Skin of body (tissue), 1 donor: ENCODE measurements at regions not wholly inside any gene's neighbourhood (a gene's known extent, or its start where the extent isn't known, plus 50 kb on each side); places are given as distances from the start of the nearest gene placed in this dataset.
A peak's percentile ranks its signal among the peaks of the same experiment; 100 is the strongest.

Experiments
- DNase-seq: peaks from one replicate; lab custom pipeline; 2025; lab: John Stamatoyannopoulos, UW

- no peak for DNase-seq
Observed at GRCh38 chr4:16377887-16378286, 151.6 kb upstream of the TAPT1 start.

- DNase-seq, result no peak
Observed at GRCh38 chr4:16365036-16365569, 138.8 kb upstream of the TAPT1 start.

- no peak for DNase-seq
Observed at GRCh38 chr4:16360694-16361262, 134.5 kb upstream of the TAPT1 start.

GRCh38 chr4:16353165-16353564, 126.9 kb upstream of the TAPT1 start:
- no peak for DNase-seq

GRCh38 chr4:16351161-16351560, 124.9 kb upstream of the TAPT1 start:
- DNase-seq, result no peak

GRCh38 chr4:16344853-16345252, 118.6 kb upstream of the TAPT1 start:
- no peak for DNase-seq

GRCh38 chr4:16337936-16338335, 111.7 kb upstream of the TAPT1 start:
- DNase-seq, result no peak

- peak; percentile 43 for DNase-seq
Observed at GRCh38 chr4:16334601-16335000, 108.3 kb upstream of the TAPT1 start.

GRCh38 chr4:16329797-16330134, 103.5 kb upstream of the TAPT1 start:
- DNase-seq, result no peak

GRCh38 chr4:16329125-16329796, 103.0 kb upstream of the TAPT1 start:
- DNase-seq, result no peak

- DNase-seq, result no peak
Observed at GRCh38 chr4:16322183-16322582, 95.9 kb upstream of the TAPT1 start.

GRCh38 chr4:16315456-16315855, 89.2 kb upstream of the TAPT1 start:
- no peak for DNase-seq

- DNase-seq, result no peak
Observed at GRCh38 chr4:16310606-16311005, 84.3 kb upstream of the TAPT1 start.

GRCh38 chr4:16302648-16303047, 76.4 kb upstream of the TAPT1 start:
- no peak for DNase-seq

GRCh38 chr4:16297003-16297402, 70.7 kb upstream of the TAPT1 start:
- DNase-seq, result no peak

- no peak for DNase-seq
Observed at GRCh38 chr4:16294455-16294854, 68.2 kb upstream of the TAPT1 start.

GRCh38 chr4:16293210-16293838, 67.1 kb upstream of the TAPT1 start:
- DNase-seq, result no peak

- no peak for DNase-seq
Observed at GRCh38 chr4:16292585-16292984, 66.3 kb upstream of the TAPT1 start.

GRCh38 chr4:16290681-16291420, 64.6 kb upstream of the TAPT1 start:
- no peak for DNase-seq

- DNase-seq, result peak; percentile 57
Observed at GRCh38 chr4:16289897-16290554, 63.8 kb upstream of the TAPT1 start.

GRCh38 chr4:16284050-16284449, 57.8 kb upstream of the TAPT1 start:
- no peak for DNase-seq

GRCh38 chr4:16278178-16278577, 51.9 kb upstream of the TAPT1 start:
- DNase-seq, result no peak
